Osteocyte (in vitro differentiated cells): ENCODE measurements at regions not wholly inside any gene's neighbourhood (a gene's known extent, or its start where the extent isn't known, plus 50 kb on each side); places are given as distances from the start of the nearest gene placed in this dataset.

Source experiments
- DNase-seq: peaks from one replicate; pipeline ENCODE4 v3.0.0; 2021; ENCODE audit warnings: mixed read lengths; ENCODE audit not compliant: unreplicated experiment; ENCODE audit errors: extremely low spot score
- H3K27ac Mint-ChIP-seq: one replicate; pipeline ENCODE4 v1.8.0; 2021; ENCODE audit warnings: mild to moderate bottlenecking, mixed read lengths; ENCODE audit not compliant: unreplicated experiment
- H3K27me3 Mint-ChIP-seq: one replicate; pipeline ENCODE4 v1.8.0; 2021; ENCODE audit warnings: mixed read lengths; ENCODE audit not compliant: unreplicated experiment
- H3K36me3 Mint-ChIP-seq: one replicate; pipeline ENCODE4 v1.8.0; 2021; ENCODE audit warnings: mixed read lengths; ENCODE audit not compliant: unreplicated experiment
- H3K4me1 Mint-ChIP-seq: one replicate; pipeline ENCODE4 v1.8.0; 2021; ENCODE audit warnings: mixed read lengths; ENCODE audit not compliant: unreplicated experiment
- H3K4me3 Mint-ChIP-seq: one replicate; pipeline ENCODE4 v1.8.0; 2021; ENCODE audit warnings: mild to moderate bottlenecking, moderate library complexity, mixed read lengths; ENCODE audit not compliant: unreplicated experiment
- H3K9me3 Mint-ChIP-seq: one replicate; pipeline ENCODE4 v1.8.0; 2021; ENCODE audit warnings: mixed read lengths; ENCODE audit not compliant: unreplicated experiment
- CTCF ChIP-seq: fragments of 200-600 bp; sonication (generic); IDR thresholded peaks from 2 replicates; pipeline ENCODE4 v1.5.0; 2021; ENCODE audit warnings: antibody characterized with exemption, mild to moderate bottlenecking, moderate library complexity

GRCh38 chr10:124198871-124199270, 105.5 kb upstream of the CHST15 start:
- Mint-ChIP-seq H3K36me3 (no peaks in the 10 kb centered on the region), H3K27me3 (peaks cover 4% of the 10 kb centered on the region), H3K27ac (no peak overlapping the region), H3K4me1 (peaks cover 10% of the 10 kb centered on the region), H3K9me3 (peaks cover 4% of the 10 kb centered on the region), H3K4me3 (no peak overlapping the region)
- no peak for DNase-seq
- TF ChIP-seq CTCF = no peak

- no peak overlapping the region for H3K4me3 Mint-ChIP-seq
Observed at GRCh38 chr10:124198125-124198501, 104.7 kb upstream of the CHST15 start.

GRCh38 chr10:124197371-124198124, 104.2 kb upstream of the CHST15 start:
- no peak overlapping the region for H3K4me3 Mint-ChIP-seq
- TF ChIP-seq CTCF = no peak
- H3K27me3 Mint-ChIP-seq = peaks cover 7% of the 10 kb centered on the region
- H3K36me3 Mint-ChIP-seq = no peaks in the 10 kb centered on the region
- no peak for DNase-seq
- H3K27ac Mint-ChIP-seq = no peak overlapping the region
- H3K9me3 Mint-ChIP-seq = no peaks in the 10 kb centered on the region
- peaks cover 10% of the 10 kb centered on the region for H3K4me1 Mint-ChIP-seq

More at GRCh38 chr10:124198125-124198501, 104.7 kb upstream of the CHST15 start:
- TF ChIP-seq CTCF = no peak
- no peak overlapping the region for H3K27ac Mint-ChIP-seq
- DNase-seq = no peak
- peaks cover 4% of the 10 kb centered on the region for H3K27me3 Mint-ChIP-seq
- no peaks in the 10 kb centered on the region for H3K9me3 Mint-ChIP-seq
- H3K36me3 Mint-ChIP-seq = no peaks in the 10 kb centered on the region
- peaks cover 10% of the 10 kb centered on the region for H3K4me1 Mint-ChIP-seq

GRCh38 chr10:124196659-124197058, 103.3 kb upstream of the CHST15 start:
- H3K27ac Mint-ChIP-seq = no peak overlapping the region
- peaks cover 4% of the 10 kb centered on the region for H3K9me3 Mint-ChIP-seq
- peaks cover 15% of the 10 kb centered on the region for H3K27me3 Mint-ChIP-seq
- H3K36me3 Mint-ChIP-seq = no peaks in the 10 kb centered on the region
- DNase-seq = no peak
- peaks cover 10% of the 10 kb centered on the region for H3K4me1 Mint-ChIP-seq
- H3K4me3 Mint-ChIP-seq = no peak overlapping the region
- TF ChIP-seq CTCF = no peak

GRCh38 chr10:124194199-124194824, 100.9 kb upstream of the CHST15 start:
- DNase-seq = no peak
- Mint-ChIP-seq H3K9me3 (peaks cover 11% of the 10 kb centered on the region), H3K27me3 (peaks cover 35% of the 10 kb centered on the region), H3K36me3 (no peaks in the 10 kb centered on the region), H3K27ac (no peak overlapping the region), H3K4me3 (no peak overlapping the region), H3K4me1 (peaks cover 10% of the 10 kb centered on the region)
- TF ChIP-seq CTCF = no peak
